Kidney epithelial cell (primary cell): ENCODE measurements at regions not wholly inside any gene's neighbourhood (a gene's known extent, or its start where the extent isn't known, plus 50 kb on each side); places are given as distances from the start of the nearest gene placed in this dataset.
"Not testable (repeated sequence)": the region's sequence is repeated elsewhere in the genome, so short reads cannot be mapped to it uniquely, and the experiment has no call there.

Experiments used
- DNase-seq: peaks from one replicate; pipeline ENCODE4 v3.0.0-alpha.2; 2010; ENCODE audit warnings: low read depth
- H3K27me3 ChIP-seq: 2 replicates; pipeline ENCODE4 v1.6.0; 2011; ENCODE audit warnings: low read length; ENCODE audit not compliant: control insufficient read depth, insufficient read depth
- H3K36me3 ChIP-seq: 2 replicates; pipeline ENCODE4 v1.5.1; 2011; ENCODE audit warnings: low read length; ENCODE audit not compliant: control insufficient read depth, insufficient read depth
- H3K4me3 ChIP-seq: 2 replicates; pipeline ENCODE4 v1.5.1; 2011; ENCODE audit warnings: low read depth, mild to moderate bottlenecking, control low read depth, low read length
- CTCF ChIP-seq: IDR thresholded peaks from 2 replicates; pipeline ENCODE4 v1.5.1; 2011; ENCODE audit warnings: mild to moderate bottlenecking, moderate library complexity, low read length, control low read depth, inconsistent platforms; ENCODE audit not compliant: insufficient read depth, poor library complexity, severe bottlenecking

DNA sequence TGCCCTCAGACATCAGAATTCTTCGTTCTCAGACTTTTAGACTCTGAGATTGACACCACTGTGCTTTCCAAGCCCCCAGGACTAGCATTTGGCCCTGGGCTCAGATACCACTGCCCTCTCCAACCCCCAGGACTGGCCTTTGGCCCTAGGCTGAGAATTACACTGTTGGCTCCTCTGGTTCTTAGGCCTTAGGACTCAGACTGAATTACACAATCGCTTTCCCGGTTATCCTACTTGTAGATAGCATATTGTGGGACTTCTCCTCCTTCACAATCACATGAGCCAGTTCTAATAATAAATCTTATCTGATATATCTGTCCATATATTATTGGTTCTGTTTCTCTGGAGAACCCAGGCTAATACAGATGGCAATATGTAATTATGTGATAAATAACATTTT is 1725.5 kb downstream of the GRIK2 start:
- Histone ChIP-seq H3K4me3 (no peak overlapping the region), H3K36me3 (no peaks in the 10 kb centered on the region), H3K27me3 (no peaks in the 10 kb centered on the region)
- no peak for DNase-seq
- no peak for TF ChIP-seq CTCF

- no peak for TF ChIP-seq CTCF
- no peaks in the 10 kb centered on the region for H3K27me3 ChIP-seq
- no peak overlapping the region for H3K4me3 ChIP-seq
- no peaks in the 10 kb centered on the region for H3K36me3 ChIP-seq
- no peak for DNase-seq
Measured at GRCh38 chr6:103114582-103114981, 1721.1 kb downstream of the GRIK2 start.

- DNase-seq: no peak
- Histone ChIP-seq H3K27me3 (no peaks in the 10 kb centered on the region), H3K4me3 (no peak overlapping the region), H3K36me3 (no peaks in the 10 kb centered on the region)
- TF ChIP-seq CTCF: no peak
Measured at GRCh38 chr6:103113416-103113815, 1719.9 kb downstream of the GRIK2 start.

- no peak for TF ChIP-seq CTCF
- Histone ChIP-seq H3K4me3 (no peak overlapping the region), H3K27me3 (no peaks in the 10 kb centered on the region), H3K36me3 (no peaks in the 10 kb centered on the region)
- no peak for DNase-seq
Measured at GRCh38 chr6:103107985-103108384, 1714.5 kb downstream of the GRIK2 start.

GRCh38 chr6:103105686-103106085 is 1712.2 kb downstream of the GRIK2 start:
- H3K27me3 ChIP-seq: no peaks in the 10 kb centered on the region
- no peak for TF ChIP-seq CTCF
- no peak overlapping the region for H3K4me3 ChIP-seq
- no peaks in the 10 kb centered on the region for H3K36me3 ChIP-seq
- DNase-seq: no peak

GRCh38 chr6:103101267-103101666 is 1707.8 kb downstream of the GRIK2 start:
- no peak overlapping the region for H3K4me3 ChIP-seq
- H3K27me3 ChIP-seq: no peaks in the 10 kb centered on the region
- no peak for TF ChIP-seq CTCF
- H3K36me3 ChIP-seq: no peaks in the 10 kb centered on the region
- DNase-seq: no peak

GRCh38 chr6:103092414-103092813 is 1698.9 kb downstream of the GRIK2 start:
- H3K4me3 ChIP-seq, DNase-seq, H3K27me3 ChIP-seq, H3K36me3 ChIP-seq: not testable (repeated sequence)
